HEK293 (cell line): ENCODE measurements at regions not wholly inside any gene's neighbourhood (a gene's known extent, or its start where the extent isn't known, plus 50 kb on each side); places are given as distances from the start of the nearest gene placed in this dataset.

Source experiments
- ZFP37 ChIP-seq: fragments of 450-650 bp; formaldehyde crosslinking; IDR thresholded peaks from 2 replicates; pipeline ENCODE4 v1.5.1; 2016; ENCODE audit warnings: missing biosample characterization, missing genetic modification characterization
- ZNF248 ChIP-seq: fragments of 450-650 bp; formaldehyde crosslinking; IDR thresholded peaks from 2 replicates; pipeline ENCODE4 v1.5.1; 2017; ENCODE audit warnings: missing biosample characterization, missing genetic modification characterization
- ZNF302 ChIP-seq: fragments of 450-650 bp; formaldehyde crosslinking; IDR thresholded peaks from 2 replicates; pipeline ENCODE4 v1.5.1; 2016; ENCODE audit warnings: missing biosample characterization, missing genetic modification characterization, low read depth
- ZNF629 ChIP-seq: fragments of 450-650 bp; formaldehyde crosslinking; IDR thresholded peaks from 2 replicates; pipeline ENCODE4 v1.5.1; 2017; ENCODE audit warnings: missing biosample characterization, missing genetic modification characterization
- TF ChIP-seq, protein P1 (sequence below): fragments of 450-650 bp; formaldehyde crosslinking; IDR thresholded peaks from 2 replicates; pipeline ENCODE4 v1.5.1; 2016; ENCODE audit warnings: missing biosample characterization, missing genetic modification characterization

DNA sequence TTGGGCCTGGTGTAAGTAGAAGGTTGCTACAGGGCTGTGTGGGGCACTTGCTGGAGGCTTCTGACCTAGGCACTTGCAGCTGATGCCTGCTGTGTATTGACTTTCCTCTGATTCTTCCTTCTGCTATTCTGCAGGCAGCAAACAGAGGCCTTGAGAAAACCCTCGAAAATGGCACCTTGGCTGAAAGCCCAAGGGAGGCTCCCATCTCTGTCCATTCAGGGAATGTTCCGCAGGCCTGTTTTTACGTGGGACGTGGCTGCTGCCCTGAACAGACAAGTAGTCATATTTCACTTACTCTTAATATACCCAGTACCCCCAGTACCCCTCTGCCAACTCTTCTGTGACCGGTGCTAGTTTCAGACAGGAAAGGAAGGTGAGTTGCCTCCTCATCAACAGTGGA is 664.7 kb downstream of the INHBA start:
- TF ChIP-seq ZNF302 (no peak), ZNF248 (tag by site-specific recombination) (no peak), ZFP37 (no peak), ZNF629 (tag by site-specific recombination) (no peak)
- TF ChIP-seq, protein P1, sequence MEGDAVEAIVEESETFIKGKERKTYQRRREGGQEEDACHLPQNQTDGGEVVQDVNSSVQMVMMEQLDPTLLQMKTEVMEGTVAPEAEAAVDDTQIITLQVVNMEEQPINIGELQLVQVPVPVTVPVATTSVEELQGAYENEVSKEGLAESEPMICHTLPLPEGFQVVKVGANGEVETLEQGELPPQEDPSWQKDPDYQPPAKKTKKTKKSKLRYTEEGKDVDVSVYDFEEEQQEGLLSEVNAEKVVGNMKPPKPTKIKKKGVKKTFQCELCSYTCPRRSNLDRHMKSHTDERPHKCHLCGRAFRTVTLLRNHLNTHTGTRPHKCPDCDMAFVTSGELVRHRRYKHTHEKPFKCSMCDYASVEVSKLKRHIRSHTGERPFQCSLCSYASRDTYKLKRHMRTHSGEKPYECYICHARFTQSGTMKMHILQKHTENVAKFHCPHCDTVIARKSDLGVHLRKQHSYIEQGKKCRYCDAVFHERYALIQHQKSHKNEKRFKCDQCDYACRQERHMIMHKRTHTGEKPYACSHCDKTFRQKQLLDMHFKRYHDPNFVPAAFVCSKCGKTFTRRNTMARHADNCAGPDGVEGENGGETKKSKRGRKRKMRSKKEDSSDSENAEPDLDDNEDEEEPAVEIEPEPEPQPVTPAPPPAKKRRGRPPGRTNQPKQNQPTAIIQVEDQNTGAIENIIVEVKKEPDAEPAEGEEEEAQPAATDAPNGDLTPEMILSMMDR (tag by site-specific recombination), result no peak
